Activated CD8-positive, alpha-beta T cell treated with anti-CD3 and anti-CD28 coated beads for 36 hours (primary cell): ENCODE measurements at regions not wholly inside any gene's neighbourhood (a gene's known extent, or its start where the extent isn't known, plus 50 kb on each side); places are given as distances from the start of the nearest gene placed in this dataset.

Experiments used
- ATAC-seq: fragments of 200-7000 bp; cut with Tn5 transposase; one replicate; pipeline ENCODE4 v1.10.0; 2021; ENCODE audit warnings: mild to moderate bottlenecking, moderate library complexity
- CTCF ChIA-PET: fragments of 350-600 bp; sonication (Branson Sonifier 250); formaldehyde crosslinking; loops from one replicate; lab custom pipeline; 2021; ENCODE audit warnings: antibody characterized with exemption; lab: Charles Lee
- POLR2A ChIA-PET: fragments of 350-600 bp; sonication (Branson Sonifier 250); formaldehyde crosslinking; loops from one replicate; lab custom pipeline; 2021; ENCODE audit warnings: antibody characterized with exemption; lab: Charles Lee
- DNase-seq: peaks from one replicate; pipeline ENCODE4 v3.0.0-alpha.2; 2020
- H3K27ac Mint-ChIP-seq: one replicate; pipeline ENCODE4 v1.8.0; 2021; ENCODE audit warnings: mild to moderate bottlenecking, mixed read lengths
- H3K27me3 Mint-ChIP-seq: one replicate; pipeline ENCODE4 v1.8.0; 2021; ENCODE audit warnings: mixed read lengths
- H3K36me3 Mint-ChIP-seq: one replicate; pipeline ENCODE4 v1.8.0; 2021; ENCODE audit warnings: low read depth, mixed read lengths
- H3K4me1 Mint-ChIP-seq: one replicate; pipeline ENCODE4 v1.8.0; 2021; ENCODE audit warnings: low read depth, mixed read lengths
- H3K4me3 Mint-ChIP-seq: one replicate; pipeline ENCODE4 v1.8.0; 2021; ENCODE audit warnings: mild to moderate bottlenecking, moderate library complexity, mixed read lengths
- H3K9me3 Mint-ChIP-seq: one replicate; pipeline ENCODE4 v1.8.0; 2021; ENCODE audit warnings: mixed read lengths
- intact Hi-C: fragments of 100-400 bp; cut with micrococcal nuclease; formaldehyde crosslinking; loops from one replicate; pipeline ENCODE4 v1.10.0; 2022
- TF ChIP-seq, protein P1 (sequence below): fragments of 200-600 bp; IDR thresholded peaks from one replicate; pipeline ENCODE4 v1.8.0; 2022; ENCODE audit warnings: antibody characterized with exemption, mild to moderate bottlenecking

GRCh38 chr6:164154588-164154987, 740.1 kb downstream of the QKI start:
- POLR2A ChIA-PET, result no interaction called here
- ATAC-seq, result no peak

DNA sequence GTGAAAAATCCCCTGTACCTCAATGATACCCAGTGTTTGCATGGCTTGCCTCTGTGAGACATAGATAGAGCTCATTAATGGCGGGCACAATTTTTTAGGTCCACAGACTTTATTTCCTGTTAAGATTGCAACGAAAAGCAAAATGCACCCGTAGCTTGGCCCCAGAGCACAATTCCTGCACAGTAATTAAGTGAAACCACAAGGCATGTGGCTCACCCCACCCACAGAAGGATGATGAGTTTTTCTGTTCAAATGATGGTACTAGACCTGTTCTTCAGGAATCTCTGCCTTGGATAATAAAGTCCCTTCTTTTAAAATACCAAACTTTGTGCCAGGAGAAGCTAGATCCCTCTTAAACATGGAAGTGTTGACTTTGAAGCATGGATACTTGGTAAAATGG, 738.1 kb downstream of the QKI start:
- CTCF ChIA-PET, result no interaction called here
- Mint-ChIP-seq H3K4me1 (no peaks in the 10 kb centered on the region), H3K27ac (no peak overlapping the region), H3K4me3 (no peak overlapping the region), H3K36me3 (no peaks in the 10 kb centered on the region), H3K27me3 (no peaks in the 10 kb centered on the region), H3K9me3 (peaks cover 2% of the 10 kb centered on the region)
- DNase-seq (no peak), ATAC-seq (no peak)
- TF ChIP-seq, protein P1, sequence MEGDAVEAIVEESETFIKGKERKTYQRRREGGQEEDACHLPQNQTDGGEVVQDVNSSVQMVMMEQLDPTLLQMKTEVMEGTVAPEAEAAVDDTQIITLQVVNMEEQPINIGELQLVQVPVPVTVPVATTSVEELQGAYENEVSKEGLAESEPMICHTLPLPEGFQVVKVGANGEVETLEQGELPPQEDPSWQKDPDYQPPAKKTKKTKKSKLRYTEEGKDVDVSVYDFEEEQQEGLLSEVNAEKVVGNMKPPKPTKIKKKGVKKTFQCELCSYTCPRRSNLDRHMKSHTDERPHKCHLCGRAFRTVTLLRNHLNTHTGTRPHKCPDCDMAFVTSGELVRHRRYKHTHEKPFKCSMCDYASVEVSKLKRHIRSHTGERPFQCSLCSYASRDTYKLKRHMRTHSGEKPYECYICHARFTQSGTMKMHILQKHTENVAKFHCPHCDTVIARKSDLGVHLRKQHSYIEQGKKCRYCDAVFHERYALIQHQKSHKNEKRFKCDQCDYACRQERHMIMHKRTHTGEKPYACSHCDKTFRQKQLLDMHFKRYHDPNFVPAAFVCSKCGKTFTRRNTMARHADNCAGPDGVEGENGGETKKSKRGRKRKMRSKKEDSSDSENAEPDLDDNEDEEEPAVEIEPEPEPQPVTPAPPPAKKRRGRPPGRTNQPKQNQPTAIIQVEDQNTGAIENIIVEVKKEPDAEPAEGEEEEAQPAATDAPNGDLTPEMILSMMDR, result no peak
- POLR2A ChIA-PET, result no interaction called here
- intact Hi-C loops, result no loop called here

More at GRCh38 chr6:164154588-164154987, 740.1 kb downstream of the QKI start:
- intact Hi-C loops, result no loop called here
- DNase-seq, result no peak
- Mint-ChIP-seq H3K36me3 (no peaks in the 10 kb centered on the region), H3K4me3 (no peak overlapping the region), H3K27me3 (no peaks in the 10 kb centered on the region), H3K9me3 (peaks cover 4% of the 10 kb centered on the region), H3K4me1 (no peaks in the 10 kb centered on the region), H3K27ac (no peak overlapping the region)
- CTCF ChIA-PET, result no interaction called here
- TF ChIP-seq, protein P1, result no peak

DNA sequence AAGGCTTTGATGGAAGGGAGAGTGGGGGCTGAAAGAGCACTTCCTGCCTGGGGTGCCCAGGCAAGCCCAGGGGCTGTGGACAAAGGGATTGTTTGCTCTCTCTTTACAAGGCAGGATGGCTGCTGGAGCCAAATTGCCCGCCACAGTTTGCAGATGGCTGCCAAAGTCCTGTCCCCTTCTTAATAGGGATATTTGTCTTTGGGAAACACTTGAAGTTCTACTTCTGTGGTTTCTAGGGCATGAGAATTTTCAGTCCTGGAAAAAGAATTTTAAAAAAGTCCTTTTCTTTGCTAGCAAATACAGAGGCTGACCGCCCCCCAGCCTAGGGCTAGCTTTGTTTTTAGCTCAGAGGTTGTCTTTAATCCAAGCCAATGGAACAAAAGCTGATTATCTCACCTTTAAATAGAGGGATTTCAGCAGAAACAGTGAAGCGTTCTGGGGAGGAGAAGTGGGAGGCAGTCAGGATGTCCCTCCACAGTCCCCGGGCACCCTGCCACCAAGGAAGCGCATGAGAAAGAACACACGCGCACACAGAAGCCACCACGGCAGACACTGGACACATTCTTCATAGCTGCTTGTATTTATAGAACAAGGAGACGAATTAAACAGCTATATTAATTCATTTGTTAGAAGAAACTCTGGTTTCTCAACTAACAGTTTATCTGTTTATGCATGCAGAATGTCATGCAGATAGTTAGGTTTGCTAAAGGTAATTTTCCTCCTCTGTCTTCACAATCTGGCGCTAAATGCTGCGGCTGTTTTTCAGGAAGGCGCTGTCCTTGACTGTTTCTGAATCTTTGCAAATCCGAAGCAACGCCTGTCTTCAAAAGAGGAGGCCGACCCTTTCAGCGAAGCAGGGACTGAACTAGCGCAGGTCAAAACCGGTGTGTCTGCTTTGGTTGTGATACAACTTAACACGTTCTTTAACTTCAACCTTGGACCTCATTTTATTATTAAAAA, 736.9 kb downstream of the QKI start:
- Mint-ChIP-seq H3K27me3 (no peaks in the 10 kb centered on the region), H3K36me3 (no peaks in the 10 kb centered on the region), H3K9me3 (peaks cover 2% of the 10 kb centered on the region), H3K4me3 (no peak overlapping the region), H3K4me1 (no peaks in the 10 kb centered on the region), H3K27ac (no peak overlapping the region)
- TF ChIP-seq, protein P1, result no peak
- ATAC-seq (no peak), DNase-seq (no peak)
- POLR2A ChIA-PET, result no interaction called here
- CTCF ChIA-PET, result no interaction called here
- intact Hi-C loops, result no loop called here

- CTCF ChIA-PET, result interaction anchor here (0.7 kb wide), 1 partner anchor 28 kb away, joined by 3 read pairs; no protein-coding TSS in a partner anchor
- Mint-ChIP-seq H3K36me3 (no peaks in the 10 kb centered on the region), H3K27me3 (no peaks in the 10 kb centered on the region), H3K9me3 (peaks cover 2% of the 10 kb centered on the region), H3K4me1 (no peaks in the 10 kb centered on the region), H3K4me3 (no peak overlapping the region), H3K27ac (no peak overlapping the region)
- TF ChIP-seq, protein P1, result no peak
- ATAC-seq (no peak), DNase-seq (no peak)
- intact Hi-C loops, result no loop called here
- POLR2A ChIA-PET, result no interaction called here
Measured at GRCh38 chr6:164150232-164150631, 735.7 kb downstream of the QKI start.

DNA sequence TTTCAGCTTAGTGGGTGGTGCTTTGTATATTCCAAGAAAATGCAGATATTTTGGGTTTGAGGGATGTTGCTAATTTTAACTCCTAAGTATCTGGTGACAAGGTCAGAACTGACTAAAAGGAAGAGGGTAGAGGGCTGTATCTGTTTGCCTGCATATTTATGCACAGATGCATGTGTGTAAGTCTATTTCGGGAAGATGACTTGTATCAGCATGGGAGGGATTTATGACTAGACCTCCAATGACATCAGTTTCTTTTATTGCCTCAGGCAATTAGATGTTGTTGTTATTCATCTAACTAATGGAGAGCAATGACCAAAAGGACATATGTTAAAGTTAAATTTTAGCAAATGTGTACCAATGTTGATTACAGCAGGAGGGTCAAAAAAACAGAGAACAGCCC, 734.3 kb downstream of the QKI start:
- POLR2A ChIA-PET, result no interaction called here

More for the DNA sequence above, 734.3 kb downstream of the QKI start:
- no peaks in the 10 kb centered on the region for H3K36me3 Mint-ChIP-seq
- no peaks in the 10 kb centered on the region for H3K27me3 Mint-ChIP-seq
- ATAC-seq (no peak), DNase-seq (no peak)
- CTCF ChIA-PET, result no interaction called here
- H3K27ac Mint-ChIP-seq, result no peak overlapping the region
- peaks cover 2% of the 10 kb centered on the region for H3K9me3 Mint-ChIP-seq
- H3K4me1 Mint-ChIP-seq, result no peaks in the 10 kb centered on the region
- intact Hi-C loops, result no loop called here
- no peak overlapping the region for H3K4me3 Mint-ChIP-seq
- TF ChIP-seq, protein P1, result no peak
